BJ (cell line): ENCODE measurements at regions not wholly inside any gene's neighbourhood (a gene's known extent, or its start where the extent isn't known, plus 50 kb on each side); places are given as distances from the start of the nearest gene placed in this dataset.
A peak's percentile ranks its signal among the peaks of the same experiment; 100 is the strongest.

Experiments
- CTCF ChIA-PET: fragments of 350-600 bp; formaldehyde crosslinking; extraction: SDS; loops from one replicate; lab custom pipeline; 2021; ENCODE audit warnings: antibody characterized with exemption, inconsistent platforms; lab: Yijun Ruan, JAX
- POLR2A ChIA-PET: fragments of 300-600 bp; sonication (Branson Sonifier 250); formaldehyde crosslinking; extraction: SDS; loops from one replicate; lab custom pipeline; 2021; ENCODE audit warnings: antibody characterized with exemption; lab: Charles Lee
- DNase-seq: peaks from one replicate; pipeline ENCODE4 v3.0.0-alpha.2; 2011; ENCODE audit warnings: low read depth
- H3K27me3 ChIP-seq: 2 replicates; pipeline ENCODE4 v1.6.0; 2011; ENCODE audit warnings: low read length; ENCODE audit not compliant: control insufficient read depth, insufficient read depth
- H3K36me3 ChIP-seq: 2 replicates; pipeline ENCODE4 v1.5.1; 2011; ENCODE audit warnings: low read length; ENCODE audit not compliant: control insufficient read depth, insufficient read depth
- H3K4me3 ChIP-seq: 2 replicates; pipeline ENCODE4 v1.5.1; 2011; ENCODE audit warnings: low read depth, mild to moderate bottlenecking, control low read depth, low read length
- TF ChIP-seq, protein P1 (sequence below): IDR thresholded peaks from 2 replicates; pipeline ENCODE4 v1.5.1; 2011; ENCODE audit warnings: low read depth, mild to moderate bottlenecking, control low read depth, inconsistent platforms, low read length, moderate library complexity; ENCODE audit not compliant: insufficient read depth

- TF ChIP-seq, protein P1, sequence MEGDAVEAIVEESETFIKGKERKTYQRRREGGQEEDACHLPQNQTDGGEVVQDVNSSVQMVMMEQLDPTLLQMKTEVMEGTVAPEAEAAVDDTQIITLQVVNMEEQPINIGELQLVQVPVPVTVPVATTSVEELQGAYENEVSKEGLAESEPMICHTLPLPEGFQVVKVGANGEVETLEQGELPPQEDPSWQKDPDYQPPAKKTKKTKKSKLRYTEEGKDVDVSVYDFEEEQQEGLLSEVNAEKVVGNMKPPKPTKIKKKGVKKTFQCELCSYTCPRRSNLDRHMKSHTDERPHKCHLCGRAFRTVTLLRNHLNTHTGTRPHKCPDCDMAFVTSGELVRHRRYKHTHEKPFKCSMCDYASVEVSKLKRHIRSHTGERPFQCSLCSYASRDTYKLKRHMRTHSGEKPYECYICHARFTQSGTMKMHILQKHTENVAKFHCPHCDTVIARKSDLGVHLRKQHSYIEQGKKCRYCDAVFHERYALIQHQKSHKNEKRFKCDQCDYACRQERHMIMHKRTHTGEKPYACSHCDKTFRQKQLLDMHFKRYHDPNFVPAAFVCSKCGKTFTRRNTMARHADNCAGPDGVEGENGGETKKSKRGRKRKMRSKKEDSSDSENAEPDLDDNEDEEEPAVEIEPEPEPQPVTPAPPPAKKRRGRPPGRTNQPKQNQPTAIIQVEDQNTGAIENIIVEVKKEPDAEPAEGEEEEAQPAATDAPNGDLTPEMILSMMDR, result no peak
- POLR2A ChIA-PET, result no interaction called here
Observed at GRCh38 chr20:39853636-39854035, 835.4 kb downstream of the MAFB start.

DNA sequence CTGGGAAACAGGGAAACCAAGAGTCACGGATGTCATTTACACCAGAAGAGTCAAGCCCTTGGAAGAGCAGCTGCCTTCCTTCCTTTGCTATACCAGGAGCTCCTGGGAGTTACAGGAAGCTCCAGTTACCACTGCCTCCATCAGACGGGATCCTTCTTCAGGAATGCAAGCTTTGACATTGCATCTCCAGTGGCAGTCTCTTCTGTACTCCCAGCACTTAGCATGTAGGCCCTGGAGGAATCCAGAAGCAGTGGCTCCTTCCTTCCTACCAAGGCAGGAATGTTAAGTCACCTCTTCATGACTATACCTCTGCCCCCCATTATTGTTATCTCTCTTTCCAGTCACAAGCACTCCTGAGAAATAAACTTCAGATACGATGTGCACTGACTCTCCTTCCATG lies 836.0 kb downstream of the MAFB start:
- POLR2A ChIA-PET, result no interaction called here
- CTCF ChIA-PET, result interaction anchor here (0.9 to 6.0 kb wide), 5 partner anchors 14 to 26 kb away, joined by 3 to 36 read pairs (median 5); no protein-coding TSS in a partner anchor
- DNase-seq, result no peak

More at GRCh38 chr20:39853636-39854035, 835.4 kb downstream of the MAFB start:
- DNase-seq, result peak; percentile 64
- H3K36me3 ChIP-seq, result no peaks in the 10 kb centered on the region
- H3K27me3 ChIP-seq, result no peaks in the 10 kb centered on the region
- H3K4me3 ChIP-seq, result no peak overlapping the region
- CTCF ChIA-PET, result interaction anchor here (0.9 to 6.0 kb wide), 5 partner anchors 13 to 27 kb away, joined by 3 to 36 read pairs (median 5); no protein-coding TSS in a partner anchor

DNA sequence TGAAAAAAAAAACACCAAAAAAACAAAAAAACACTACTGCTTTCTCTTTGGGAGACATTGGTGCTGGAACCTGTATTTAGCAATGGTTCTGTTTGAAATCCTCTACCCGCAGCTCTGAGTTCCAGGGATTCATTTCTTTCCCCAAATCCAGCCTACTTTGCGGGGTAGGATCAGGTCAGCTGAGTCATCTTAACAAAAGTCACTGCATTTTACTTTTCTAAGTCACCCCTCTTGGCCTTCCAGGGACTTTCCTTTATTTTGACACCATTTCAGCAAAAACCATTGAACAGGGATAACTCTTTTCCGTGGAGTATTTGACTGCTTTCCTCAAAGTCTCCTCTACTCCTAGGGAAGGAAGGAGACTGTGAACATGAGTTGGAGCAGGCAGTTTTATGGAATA lies 837.6 kb downstream of the MAFB start:
- POLR2A ChIA-PET, result no interaction called here

More for the DNA sequence above, 836.0 kb downstream of the MAFB start:
- Histone ChIP-seq H3K27me3 (no peaks in the 10 kb centered on the region), H3K4me3 (no peak overlapping the region), H3K36me3 (no peaks in the 10 kb centered on the region)
- TF ChIP-seq, protein P1, result no peak

DNA sequence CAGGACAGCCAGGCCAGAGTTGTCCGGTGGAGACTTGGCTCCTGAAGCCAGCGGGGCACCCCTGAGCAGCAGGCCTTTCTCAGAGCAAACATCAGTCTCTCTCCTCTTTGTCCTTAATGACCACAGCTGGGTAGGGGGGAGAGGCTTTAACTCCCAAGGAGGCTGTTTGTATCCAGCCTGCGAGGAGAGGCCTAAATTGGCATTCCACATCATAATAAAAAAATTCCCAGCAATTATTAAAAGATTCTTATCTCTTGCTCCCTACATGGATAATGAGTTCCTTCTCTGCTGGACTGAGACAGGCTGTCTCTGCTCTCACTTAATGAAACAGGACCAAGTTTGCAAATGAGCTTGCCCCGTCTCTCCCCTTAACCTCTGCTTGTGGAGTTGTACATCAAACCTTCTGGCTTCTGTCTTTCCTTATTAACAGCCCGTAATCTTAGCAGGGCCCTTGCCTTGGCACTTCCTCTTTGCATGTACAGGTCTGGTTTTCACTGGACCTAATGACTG lies 838.2 kb downstream of the MAFB start:
- TF ChIP-seq, protein P1, result no peak
- DNase-seq, result no peak
- Histone ChIP-seq H3K4me3 (no peak overlapping the region), H3K27me3 (no peaks in the 10 kb centered on the region), H3K36me3 (no peaks in the 10 kb centered on the region)
- ChIA-PET CTCF (interaction anchor here (6.0 kb wide), 1 partner anchor 23 kb away, joined by 36 read pairs; no protein-coding TSS in a partner anchor), POLR2A (no interaction called here)

More for the DNA sequence above, 837.6 kb downstream of the MAFB start:
- Histone ChIP-seq H3K4me3 (no peak overlapping the region), H3K27me3 (no peaks in the 10 kb centered on the region), H3K36me3 (no peaks in the 10 kb centered on the region)
- CTCF ChIA-PET, result interaction anchor here (0.5 to 6.0 kb wide), 4 partner anchors 22 to 35 kb away, joined by 3 to 36 read pairs (median 5); no protein-coding TSS in a partner anchor
- DNase-seq, result peak; percentile 40
- TF ChIP-seq, protein P1, result no peak

DNA sequence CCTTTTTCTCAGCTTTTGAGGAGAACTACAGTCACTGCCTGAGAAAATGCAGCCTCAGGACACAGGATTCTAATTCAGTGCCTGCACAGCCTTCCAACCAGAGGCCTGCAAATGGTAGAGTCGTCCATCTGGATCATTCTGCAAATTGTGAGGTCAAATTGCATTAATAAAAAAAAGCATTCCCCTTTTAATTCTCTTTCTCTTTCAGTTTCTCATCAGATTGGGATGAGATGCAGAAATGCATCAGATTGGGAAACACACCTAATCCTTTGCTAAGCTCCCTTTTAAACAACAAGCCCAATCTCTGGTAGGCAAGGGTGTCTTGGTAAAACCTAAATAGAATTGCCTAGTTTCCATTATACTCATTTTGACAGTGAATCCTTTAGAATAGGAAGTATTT lies 838.8 kb downstream of the MAFB start:
- ChIA-PET CTCF (interaction anchor here (0.9 to 6.0 kb wide), 3 partner anchors 11 to 24 kb away, joined by 4 to 36 read pairs (median 13); no protein-coding TSS in a partner anchor), POLR2A (interaction anchor here (1.1 kb wide), 1 partner anchor 27 kb away, joined by 3 read pairs; no protein-coding TSS in a partner anchor)
- Histone ChIP-seq H3K4me3 (no peak overlapping the region), H3K27me3 (no peaks in the 10 kb centered on the region; the same call in 1 of the 2 replicates), H3K36me3 (no peaks in the 10 kb centered on the region)
- DNase-seq, result no peak
- TF ChIP-seq, protein P1, result no peak
